HCT116 (cell line): ENCODE measurements at regions not wholly inside any gene's neighbourhood (a gene's known extent, or its start where the extent isn't known, plus 50 kb on each side); places are given as distances from the start of the nearest gene placed in this dataset.

Source experiments
- POLR2A ChIP-seq: IDR thresholded peaks from 2 replicates; pipeline ENCODE4 v1.7.0; 2011; ENCODE audit warnings: borderline replicate concordance; ENCODE audit not compliant: insufficient read depth, insufficient read length; ENCODE audit errors: extremely low read depth
- SIN3A ChIP-seq: IDR thresholded peaks from 2 replicates; pipeline ENCODE4 v1.6.1; 2012; ENCODE audit warnings: low read depth
- TCF7L2 ChIP-seq: IDR thresholded peaks from 2 replicates; pipeline ENCODE4 v1.7.0; 2011; ENCODE audit warnings: borderline replicate concordance, inconsistent platforms; ENCODE audit not compliant: insufficient read depth, insufficient read length; ENCODE audit errors: extremely low read depth
- TF ChIP-seq, protein P1 (sequence below): IDR thresholded peaks from 2 replicates; pipeline ENCODE4 v1.6.1; 2012
- TF ChIP-seq, protein P2 (sequence below), 3 experiments: fragments of 200-600 bp in 1 of 3; sonication (generic) in 1 of 3; IDR thresholded peaks in 2 of 3; conservative IDR thresholded peaks in 1 of 3; 2 replicates each; pipeline ENCODE4 v1.5.1; 2012 to 2017; ENCODE audit warnings: low read depth in 2 of 3, low read length in 2 of 3, antibody characterized with exemption in 1 of 3, borderline replicate concordance in 1 of 3, control low read depth in 1 of 3, mild to moderate bottlenecking in 1 of 3, mixed read lengths in 1 of 3, mixed run types in 1 of 3, moderate library complexity in 1 of 3; ENCODE audit not compliant: insufficient read depth in 1 of 3

DNA sequence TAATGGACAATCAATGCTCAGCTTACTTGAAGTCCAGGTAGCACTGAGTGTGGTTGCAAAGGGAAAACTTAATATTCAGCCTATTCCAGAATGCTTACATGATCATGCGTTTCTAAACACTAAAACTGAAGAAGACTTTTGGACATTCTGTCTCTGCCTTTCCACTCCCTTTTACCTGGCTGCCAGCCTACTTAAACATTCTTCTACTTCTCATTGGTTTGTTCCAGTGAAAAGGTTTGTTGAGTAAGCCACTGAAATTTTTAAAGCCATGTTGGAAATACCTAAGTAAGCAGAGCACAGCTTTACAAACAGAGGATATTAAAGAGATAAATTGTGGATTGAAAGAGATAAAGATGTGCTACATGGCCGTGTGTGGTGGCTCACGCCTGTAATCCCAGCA is 1280.8 kb upstream of the AUTS2 start:
- TF ChIP-seq, protein P1, sequence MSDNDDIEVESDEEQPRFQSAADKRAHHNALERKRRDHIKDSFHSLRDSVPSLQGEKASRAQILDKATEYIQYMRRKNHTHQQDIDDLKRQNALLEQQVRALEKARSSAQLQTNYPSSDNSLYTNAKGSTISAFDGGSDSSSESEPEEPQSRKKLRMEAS = no peak
- no peak for TF ChIP-seq SIN3A
- no peak for TF ChIP-seq POLR2A
- TF ChIP-seq, protein P2, sequence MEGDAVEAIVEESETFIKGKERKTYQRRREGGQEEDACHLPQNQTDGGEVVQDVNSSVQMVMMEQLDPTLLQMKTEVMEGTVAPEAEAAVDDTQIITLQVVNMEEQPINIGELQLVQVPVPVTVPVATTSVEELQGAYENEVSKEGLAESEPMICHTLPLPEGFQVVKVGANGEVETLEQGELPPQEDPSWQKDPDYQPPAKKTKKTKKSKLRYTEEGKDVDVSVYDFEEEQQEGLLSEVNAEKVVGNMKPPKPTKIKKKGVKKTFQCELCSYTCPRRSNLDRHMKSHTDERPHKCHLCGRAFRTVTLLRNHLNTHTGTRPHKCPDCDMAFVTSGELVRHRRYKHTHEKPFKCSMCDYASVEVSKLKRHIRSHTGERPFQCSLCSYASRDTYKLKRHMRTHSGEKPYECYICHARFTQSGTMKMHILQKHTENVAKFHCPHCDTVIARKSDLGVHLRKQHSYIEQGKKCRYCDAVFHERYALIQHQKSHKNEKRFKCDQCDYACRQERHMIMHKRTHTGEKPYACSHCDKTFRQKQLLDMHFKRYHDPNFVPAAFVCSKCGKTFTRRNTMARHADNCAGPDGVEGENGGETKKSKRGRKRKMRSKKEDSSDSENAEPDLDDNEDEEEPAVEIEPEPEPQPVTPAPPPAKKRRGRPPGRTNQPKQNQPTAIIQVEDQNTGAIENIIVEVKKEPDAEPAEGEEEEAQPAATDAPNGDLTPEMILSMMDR (IDR thresholded peaks at IDR 0.05 in 2 of 3, conservative IDR thresholded peaks at IDR 0.05 in 1 of 3; ENCODE audit: borderline replicate concordance in 1 of 3, insufficient read depth in 1 of 3, low read depth in 2 of 3, low read length in 2 of 3) = no peak
- TF ChIP-seq TCF7L2 = no peak
